Ishikawa (cell line): ENCODE measurements at regions not wholly inside any gene's neighbourhood (a gene's known extent, or its start where the extent isn't known, plus 50 kb on each side); places are given as distances from the start of the nearest gene placed in this dataset.

Experiments
- CEBPB ChIP-seq: IDR thresholded peaks from 2 replicates; pipeline ENCODE4 v1.6.1; 2012
- EGR1 ChIP-seq: IDR thresholded peaks from 2 replicates; pipeline ENCODE4 v1.6.1; 2012
- EP300 ChIP-seq: IDR thresholded peaks from 2 replicates; pipeline ENCODE4 v1.6.1; 2012; ENCODE audit warnings: borderline replicate concordance
- FOXM1 ChIP-seq: IDR thresholded peaks from 2 replicates; pipeline ENCODE4 v1.6.1; 2012; ENCODE audit warnings: low read depth, borderline replicate concordance
- MAX ChIP-seq: IDR thresholded peaks from 2 replicates; pipeline ENCODE4 v1.6.1; 2012
- RAD21 ChIP-seq: IDR thresholded peaks from 2 replicates; pipeline ENCODE4 v1.6.1; 2012; ENCODE audit warnings: low read depth
- TAF1 ChIP-seq: IDR thresholded peaks from 2 replicates; pipeline ENCODE4 v1.6.1; 2012; ENCODE audit warnings: low read depth, mild to moderate bottlenecking
- TCF12 ChIP-seq: IDR thresholded peaks from 2 replicates; pipeline ENCODE4 v1.6.1; 2012; ENCODE audit warnings: low read depth
- YY1 ChIP-seq: IDR thresholded peaks from 2 replicates; pipeline ENCODE4 v1.6.1; 2012; ENCODE audit warnings: low read depth

GRCh38 chr13:89550938-89551337 lies 1796.5 kb upstream of the MIR17HG start:
- TF ChIP-seq TCF12 (no peak), MAX (no peak), RAD21 (no peak), EGR1 (no peak), FOXM1 (no peak), CEBPB (no peak), TAF1 (no peak), EP300 (no peak), YY1 (no peak)
